ENCODE measurements at regions not wholly inside any gene's neighbourhood (a gene's known extent, or its start where the extent isn't known, plus 50 kb on each side); places are given as distances from the start of the nearest gene placed in this dataset.

DNA sequence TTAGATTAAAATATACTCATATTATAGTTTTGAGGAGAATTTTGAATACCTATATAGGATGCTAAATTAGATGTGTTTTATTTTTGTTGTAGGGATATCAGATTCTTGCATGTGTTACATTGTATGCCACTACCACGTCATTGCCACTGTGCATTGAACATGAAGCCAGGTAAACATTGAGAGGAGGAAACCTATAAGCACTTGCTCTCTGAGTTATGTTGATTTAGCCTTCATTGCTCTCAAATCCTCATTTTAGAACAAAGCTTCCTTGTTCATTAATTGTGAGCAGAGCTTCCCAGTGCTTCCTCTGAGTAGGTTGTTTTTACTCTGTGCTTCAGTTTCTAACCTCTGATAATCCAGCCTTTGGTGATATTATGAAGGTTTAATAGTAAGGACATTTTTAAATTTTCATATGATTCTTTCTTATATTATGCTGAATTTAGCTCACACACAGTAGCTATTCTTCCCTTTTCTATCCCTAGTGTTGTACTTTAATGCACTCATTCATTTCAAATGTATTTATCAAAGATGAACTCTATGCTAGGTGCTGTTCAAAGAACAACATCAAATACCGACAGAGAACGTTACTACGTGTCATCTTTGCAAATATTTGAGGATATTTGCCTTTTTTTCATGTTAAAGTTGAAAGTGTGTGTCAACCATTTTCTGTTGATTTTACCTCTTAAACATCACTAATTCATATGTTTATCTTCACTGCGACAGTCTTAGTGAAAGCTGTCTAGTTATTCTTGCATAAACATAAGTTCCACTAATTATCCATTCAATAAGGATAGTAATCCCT, 1448.0 kb upstream of the MIR17HG start:
- no peak for DNase-seq (ENCODE audit: low read depth)

- DNase-seq (ENCODE audit: low read depth): peak; percentile 41
Observed at GRCh38 chr13:89900104-89900765, 1447.3 kb upstream of the MIR17HG start.

GRCh38 chr13:89902223-89902622, 1445.3 kb upstream of the MIR17HG start:
- DNase-seq (ENCODE audit: low read depth): no peak

- no peak for DNase-seq (ENCODE audit: low read depth)
Observed at GRCh38 chr13:89903115-89903514, 1444.4 kb upstream of the MIR17HG start.

- no peak for DNase-seq (ENCODE audit: low read depth)
Observed at GRCh38 chr13:89910166-89910565, 1437.3 kb upstream of the MIR17HG start.

GRCh38 chr13:89916551-89916950, 1430.9 kb upstream of the MIR17HG start:
- DNase-seq (ENCODE audit: low read depth): no peak

DNA sequence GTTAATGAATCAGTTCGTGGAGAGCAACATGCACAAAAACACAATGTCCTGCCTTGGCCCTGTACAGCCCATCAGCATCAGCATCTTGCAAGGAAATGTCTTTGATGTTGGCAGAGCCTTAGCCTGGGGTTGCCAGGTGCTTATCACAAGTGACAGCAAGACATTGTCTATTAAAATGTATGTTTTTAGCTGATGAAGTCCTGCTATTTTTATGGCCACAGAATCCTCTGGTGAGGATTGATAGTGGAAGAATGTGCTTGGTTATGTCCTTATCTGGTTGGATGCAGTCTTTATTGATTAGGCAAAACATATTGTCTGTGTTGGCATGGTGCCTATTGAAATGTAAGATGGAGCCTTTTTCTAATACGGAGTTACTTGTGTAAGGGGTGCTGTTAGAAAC, 1427.0 kb upstream of the MIR17HG start:
- no peak for DNase-seq (ENCODE audit: low read depth)

DNA sequence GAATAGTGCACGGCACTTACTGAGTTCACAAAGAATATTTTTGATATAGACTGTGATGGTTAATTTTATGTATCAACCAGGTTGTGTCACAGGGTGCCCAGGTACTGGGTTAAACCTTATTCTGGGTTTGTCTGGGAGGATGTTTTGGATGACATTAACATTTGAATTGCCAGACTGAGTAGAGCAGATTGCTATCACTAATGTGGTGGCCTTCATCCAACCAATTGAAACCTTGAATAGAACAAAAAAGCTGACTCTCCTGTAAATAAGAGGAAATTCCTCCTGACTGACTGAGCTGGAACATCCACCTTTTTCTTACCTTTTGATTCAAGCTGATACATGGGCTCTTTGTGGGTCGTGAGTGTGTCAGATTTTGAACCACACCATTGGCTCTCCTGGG, 1424.4 kb upstream of the MIR17HG start:
- no peak for DNase-seq (ENCODE audit: low read depth)

GRCh38 chr13:89923736-89924135, 1423.8 kb upstream of the MIR17HG start:
- DNase-seq (ENCODE audit: low read depth): peak; percentile 79

GRCh38 chr13:89925107-89925506, 1422.4 kb upstream of the MIR17HG start:
- DNase-seq (ENCODE audit: low read depth): peak; percentile 45

- DNase-seq (ENCODE audit: low read depth): peak; percentile 4
Observed at GRCh38 chr13:89930861-89931260, 1416.6 kb upstream of the MIR17HG start.

DNA sequence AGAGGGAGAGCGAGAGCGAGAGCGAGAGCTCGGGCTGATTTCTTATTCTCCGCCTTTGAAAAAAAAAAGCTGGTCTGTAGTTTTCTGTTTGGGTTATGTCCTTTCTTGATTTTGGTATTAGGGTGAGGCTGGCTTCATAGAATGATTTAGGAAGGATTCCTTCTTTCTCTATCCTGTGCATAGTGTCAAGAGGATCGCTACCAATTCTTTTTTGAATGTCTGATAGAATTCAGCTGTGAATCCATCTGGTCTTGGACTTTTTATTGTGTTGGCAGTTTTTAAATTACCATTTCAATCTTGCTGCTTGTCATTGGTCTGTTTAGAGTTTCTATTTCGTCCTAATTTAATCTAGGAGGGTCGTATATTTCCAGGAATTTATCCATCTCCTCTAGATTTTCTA, 1414.6 kb upstream of the MIR17HG start:
- DNase-seq (ENCODE audit: low read depth): no peak

GRCh38 chr13:89936256-89936655, 1411.2 kb upstream of the MIR17HG start:
- peak; percentile 28 for DNase-seq (ENCODE audit: low read depth)

- DNase-seq (ENCODE audit: low read depth): no peak
Observed at GRCh38 chr13:89937420-89937819, 1410.1 kb upstream of the MIR17HG start.

DNA sequence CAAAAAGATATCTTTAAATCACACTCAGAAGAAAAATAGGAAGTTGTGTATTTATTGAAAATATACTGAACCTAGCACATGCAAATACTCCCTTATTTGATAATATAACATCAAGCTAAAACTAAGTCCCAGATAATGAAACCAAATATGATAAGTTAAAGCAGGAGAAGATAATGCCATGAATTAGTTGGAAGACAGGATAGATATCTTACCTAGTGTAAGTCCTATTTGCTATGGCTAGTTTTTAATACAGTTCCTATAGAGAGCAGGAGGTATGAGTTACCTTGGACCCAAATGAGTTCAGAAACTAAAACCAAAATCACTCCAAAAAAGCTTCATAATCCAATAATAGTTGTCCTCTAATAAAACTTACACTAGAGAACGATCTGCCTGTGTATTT, 1407.1 kb upstream of the MIR17HG start:
- DNase-seq (ENCODE audit: low read depth): no peak

DNA sequence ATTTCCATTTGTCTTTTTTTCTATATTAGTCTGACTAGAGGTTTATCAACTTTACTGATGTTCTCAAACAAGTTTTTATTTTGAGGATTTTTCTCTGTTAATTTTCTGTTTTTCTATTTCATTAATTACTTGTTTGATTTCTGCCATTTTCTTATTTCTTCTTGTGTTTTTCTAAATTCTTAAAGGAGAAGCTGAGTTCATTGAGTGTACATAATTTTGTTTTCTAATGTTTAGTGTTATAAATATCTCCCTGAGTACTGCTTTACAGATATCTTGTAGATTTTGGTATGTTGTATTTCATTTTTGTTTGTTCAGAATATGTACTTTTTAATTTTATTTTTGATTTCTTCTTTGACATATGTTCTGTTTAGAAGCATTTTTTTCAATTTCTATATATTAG, 1404.3 kb upstream of the MIR17HG start:
- DNase-seq (ENCODE audit: low read depth): no peak

- DNase-seq (ENCODE audit: low read depth): no peak
Observed at GRCh38 chr13:89950225-89950624, 1397.3 kb upstream of the MIR17HG start.

- peak; percentile 16 for DNase-seq (ENCODE audit: low read depth)
Observed at GRCh38 chr13:89951341-89951740, 1396.1 kb upstream of the MIR17HG start.

- no peak for DNase-seq (ENCODE audit: low read depth)
Observed at GRCh38 chr13:89953581-89953980, 1393.9 kb upstream of the MIR17HG start.

DNA sequence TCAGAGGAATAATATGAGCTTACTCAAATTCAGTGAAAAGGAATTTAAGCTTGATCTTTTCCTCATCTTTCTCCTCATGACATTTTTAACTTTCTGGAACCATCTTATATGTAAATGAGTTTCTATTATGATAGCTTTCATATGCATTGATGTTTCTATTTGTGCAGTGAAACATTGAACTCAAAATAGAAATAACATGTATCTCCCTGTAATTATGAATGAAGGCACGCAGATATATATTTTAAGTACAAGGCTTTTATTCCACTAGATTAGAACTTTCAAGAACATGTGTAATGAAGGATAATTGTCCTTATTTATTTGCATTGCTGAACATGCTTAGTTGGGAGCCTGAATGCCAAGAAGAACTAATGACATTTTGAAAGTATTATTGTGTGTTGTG, 1391.7 kb upstream of the MIR17HG start:
- DNase-seq (ENCODE audit: low read depth): no peak

DNA sequence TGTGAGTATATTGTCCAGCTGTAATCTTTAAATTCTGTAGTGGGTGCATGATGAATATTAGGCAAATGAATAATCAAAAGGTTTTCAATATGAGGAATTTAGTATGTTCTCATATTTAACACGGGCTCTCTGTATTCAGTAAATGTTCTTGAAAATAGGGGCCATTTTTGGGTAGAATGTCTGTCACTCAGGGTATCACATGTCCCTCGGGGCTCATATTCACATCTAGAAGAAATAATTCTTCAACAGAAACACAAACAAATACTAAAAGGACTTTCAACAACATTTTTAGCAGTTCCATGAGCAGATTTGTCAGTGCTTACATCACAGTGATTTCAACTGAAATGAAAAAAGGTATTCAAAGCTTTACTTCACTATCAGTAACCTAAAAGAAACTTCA, 1388.4 kb upstream of the MIR17HG start:
- DNase-seq (ENCODE audit: low read depth): no peak

DNA sequence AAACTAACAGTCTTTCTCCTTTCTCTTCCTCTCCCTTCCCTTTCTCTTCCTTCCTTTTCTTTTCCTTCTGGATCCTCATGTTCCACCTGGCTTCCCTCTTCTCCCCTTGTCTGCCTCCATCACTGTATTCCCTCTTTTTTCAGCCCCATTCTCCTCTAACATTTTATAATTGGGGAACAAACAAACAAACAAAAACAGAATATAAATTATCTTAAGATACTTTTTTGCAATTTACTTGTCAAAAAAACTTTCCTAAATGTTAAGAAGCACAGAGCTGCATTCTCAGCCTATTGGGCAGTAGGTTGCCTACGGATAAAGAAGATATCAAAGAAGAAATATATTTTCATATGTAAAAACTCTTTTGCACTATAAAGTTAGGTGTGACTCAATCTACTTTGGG, 1382.2 kb upstream of the MIR17HG start:
- no peak for DNase-seq (ENCODE audit: low read depth)

- no peak for DNase-seq (ENCODE audit: low read depth)
Observed at GRCh38 chr13:89966524-89966923, 1381.0 kb upstream of the MIR17HG start.

- DNase-seq (ENCODE audit: low read depth): no peak
Observed at GRCh38 chr13:89967701-89968100, 1379.8 kb upstream of the MIR17HG start.

All from amniotic epithelial cell (primary cell).